ENCODE measurements at regions not wholly inside any gene's neighbourhood (a gene's known extent, or its start where the extent isn't known, plus 50 kb on each side); places are given as distances from the start of the nearest gene placed in this dataset.

DNA sequence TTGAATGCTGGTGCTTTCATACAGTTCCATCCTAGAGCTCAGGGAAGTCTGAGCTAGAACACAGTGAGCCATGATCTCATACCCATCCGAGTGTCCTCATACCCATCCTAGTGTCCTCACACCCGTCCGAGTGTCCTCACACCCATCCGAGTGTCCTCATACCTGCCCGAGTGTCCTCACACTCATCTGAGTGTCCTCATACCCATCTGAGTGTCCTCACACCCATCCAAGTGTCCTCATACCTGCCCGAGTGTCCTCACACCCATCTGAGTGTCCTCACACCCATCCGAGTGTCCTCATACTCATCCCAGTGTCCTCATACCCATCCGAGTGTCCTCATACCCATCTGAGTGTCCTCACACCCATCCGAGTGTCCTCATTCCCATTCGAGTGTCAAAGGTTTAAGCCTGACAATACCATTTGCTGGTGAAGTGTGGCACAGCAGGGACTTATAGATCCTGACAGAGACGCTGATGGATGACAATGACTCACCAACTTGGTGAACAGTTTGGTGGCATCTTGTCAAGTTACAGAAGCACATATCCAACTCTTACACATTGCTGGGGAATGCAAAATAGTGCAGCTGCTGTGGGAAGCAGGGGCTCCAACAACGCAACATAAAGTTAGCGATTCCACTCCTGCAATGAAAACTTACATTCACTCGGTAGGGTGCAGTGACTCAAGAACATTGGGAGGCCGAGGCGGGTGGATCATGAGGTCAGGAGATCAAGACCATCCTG is 77.0 kb upstream of the COL5A1 start:
- peak overlapping the region; percentile 55; the same call in 1 of the 2 replicates for H4K91ac ChIP-seq (ENCODE audit: insufficient read depth, low read depth, low read length)
- peak overlapping the region; percentile 79 for H2BK20ac ChIP-seq (ENCODE audit: low read depth, low read length)
- H3K4me1 ChIP-seq (ENCODE audit: control insufficient read depth, insufficient read depth, low read length): peaks cover 11% of the 10 kb centered on the region
- H3K9ac ChIP-seq (ENCODE audit: low read depth, low read length): no peak overlapping the region
- intact Hi-C loops (cut with micrococcal nuclease): loop anchor here (5.0 kb wide), 1 partner anchor 78 kb away; the partner anchor contains the start of gene COL5A1
- no peak overlapping the region for H3K23ac ChIP-seq (ENCODE audit: low read depth, low read length)
- in situ Hi-C loops (cut with MboI; ENCODE audit: low sequenced_read_pairs): no loop called here
- H2BK5ac ChIP-seq (ENCODE audit: low read depth, low read length, poor library complexity, severe bottlenecking): peak overlapping the region; percentile 18
- no peak overlapping the region for H3K4me3 ChIP-seq (ENCODE audit: insufficient read depth, low read depth, low read length)
- 86% methylated on average over 7 of the region's 16 CpGs; no CpG with 5 or more reads in 1 of the 2 experiments for WGBS, 2 experiments (ENCODE audit: extremely low coverage in 2 of 2, insufficient read length in 1 of 2)
- no peaks in the 10 kb centered on the region for H4K20me1 ChIP-seq (ENCODE audit: insufficient read depth, low read length)
- H3K9me1 ChIP-seq (ENCODE audit: insufficient read depth, low read length): peaks cover 7% of the 10 kb centered on the region
- H3K14ac ChIP-seq (replicated peaks; ENCODE audit: low read depth, low read length): 0 out of 2 replicates have a peak overlapping the region, but pooled peaks have one; percentile 13
- BruUV-seq (replicated peaks): no TSS peak
- peak; percentile 24 for TF ChIP-seq RCOR1 (IDR thresholded peaks at IDR 0.05; ENCODE audit: insufficient replicate concordance, low read length)
- TF ChIP-seq MAZ (IDR thresholded peaks at IDR 0.05; ENCODE audit: borderline replicate concordance, low read depth, low read length): peak; percentile 16; the same call in 1 of the 2 replicates
- TF ChIP-seq FOS (IDR thresholded peaks at IDR 0.05; ENCODE audit: low read depth, low read length): peak; percentile 84
- TF ChIP-seq CHD1 (IDR thresholded peaks at IDR 0.05; ENCODE audit: low read depth, low read length): no peak
- no peak for TF ChIP-seq NFE2L2 (IDR thresholded peaks at IDR 0.05; ENCODE audit: low read depth, low read length)
- TF ChIP-seq CEBPB (IDR thresholded peaks at IDR 0.05; ENCODE audit: low read depth, low read length): peak; percentile 34
- TF ChIP-seq MAFK (IDR thresholded peaks at IDR 0.05; ENCODE audit: low read depth, low read length): 0 out of 2 replicates have a peak, but pooled peaks have one; percentile 10
- no peak for TF ChIP-seq BHLHE40 (IDR thresholded peaks at IDR 0.05; ENCODE audit: low read depth, low read length)
- H3K36me3 ChIP-seq (ENCODE audit: control insufficient read depth, insufficient read depth, low read length): no peaks in the 10 kb centered on the region
- no peaks in the 10 kb centered on the region for H3K27me3 ChIP-seq (ENCODE audit: control insufficient read depth, insufficient read depth, low read length)
- no peaks in the 10 kb centered on the region for H3K79me1 ChIP-seq (ENCODE audit: low read depth in 1 of 2, low read length in 2 of 2)
- H3K27ac ChIP-seq (ENCODE audit: insufficient read depth, low read length): no peak overlapping the region
- 0 out of 2 replicates have a peak overlapping the region, but pooled peaks have one; percentile 5 for H3K18ac ChIP-seq (ENCODE audit: low read depth, low read length)
- dilution Hi-C loops (cut with HindIII; ENCODE audit: low sequenced_read_pairs, unreplicated experiment): no loop called here
- H2AK9ac ChIP-seq (replicated peaks; ENCODE audit: low read depth, low read length, poor library complexity): no peak overlapping the region
- no peak overlapping the region for H4K5ac ChIP-seq (ENCODE audit: low read depth, low read length)
- peaks cover 3% of the 10 kb centered on the region for H3K9me3 ChIP-seq (ENCODE audit: control insufficient read depth, insufficient read depth, low read length)
- H3K4ac ChIP-seq (ENCODE audit: low read depth, low read length): peak overlapping the region; percentile 70
- H2BK15ac ChIP-seq (ENCODE audit: low read depth, low read length): peak overlapping the region; percentile 88; the same call in 1 of the 3 replicates
- peak overlapping the region; percentile 78 for H2AK5ac ChIP-seq (ENCODE audit: low read depth, low read length)
- H3K56ac ChIP-seq (ENCODE audit: extremely low read depth, insufficient read depth, low read length): no peak overlapping the region
- H3K4me2 ChIP-seq (ENCODE audit: low read depth, low read length): no peak overlapping the region
- ATAC-seq (ENCODE audit: low read depth) (peak; percentile 60), DNase-seq (peak; percentile 94)
- ChIA-PET CTCF (no interaction called here), POLR2A (ENCODE audit: unreplicated experiment) (no interaction called here)
- H2BK120ac ChIP-seq (ENCODE audit: low read depth, low read length): peak overlapping the region; percentile 47
- peak overlapping the region in 1 of 2 experiments; percentile 60; a peak in 2 of 4 replicates for H4K8ac ChIP-seq (ENCODE audit: low read depth in 2 of 2, low read length in 2 of 2)
- no peak overlapping the region for H2AFZ ChIP-seq (replicated peaks; ENCODE audit: low read length, poor library complexity)

Measured in IMR-90 (cell line).